Testis (tissue), 2 donors: ENCODE measurements at regions not wholly inside any gene's neighbourhood (a gene's known extent, or its start where the extent isn't known, plus 50 kb on each side); places are given as distances from the start of the nearest gene placed in this dataset.

Source experiments
- POLR2A ChIP-seq: fragments of 450-650 bp; IDR thresholded peaks from one replicate; pipeline ENCODE4 v1.6.1; 2017; ENCODE audit warnings: antibody characterized with exemption, mild to moderate bottlenecking, moderate library complexity
- TF ChIP-seq, protein P1 (sequence below), 3 experiments: fragments of 450-650 bp in 2 of 3; fragments of 200-600 bp in 1 of 3; sonication (generic) in 1 of 3; IDR thresholded peaks; one replicate each; pipeline ENCODE4 v1.5.1; 2016 to 2019; ENCODE audit warnings: antibody characterized with exemption in 3 of 3, mild to moderate bottlenecking in 2 of 3, moderate library complexity in 1 of 3

DNA sequence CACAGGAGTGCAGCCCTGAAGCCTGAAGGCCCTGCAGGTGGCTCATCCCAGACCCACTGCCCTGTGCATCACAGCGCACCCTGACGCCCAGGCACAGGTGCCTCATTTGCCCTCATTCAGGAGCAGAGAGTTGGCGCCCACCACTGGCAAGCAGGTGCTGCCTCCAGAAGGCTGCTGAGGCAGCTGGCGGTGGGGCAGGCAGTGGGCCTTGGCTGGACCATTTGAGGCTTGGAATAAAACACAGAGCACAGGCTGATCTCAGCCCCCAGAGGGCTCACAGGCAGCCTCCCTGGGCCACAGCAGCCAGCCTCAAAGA, 1151.9 kb downstream of the BRD1 start:
- TF ChIP-seq, protein P1, sequence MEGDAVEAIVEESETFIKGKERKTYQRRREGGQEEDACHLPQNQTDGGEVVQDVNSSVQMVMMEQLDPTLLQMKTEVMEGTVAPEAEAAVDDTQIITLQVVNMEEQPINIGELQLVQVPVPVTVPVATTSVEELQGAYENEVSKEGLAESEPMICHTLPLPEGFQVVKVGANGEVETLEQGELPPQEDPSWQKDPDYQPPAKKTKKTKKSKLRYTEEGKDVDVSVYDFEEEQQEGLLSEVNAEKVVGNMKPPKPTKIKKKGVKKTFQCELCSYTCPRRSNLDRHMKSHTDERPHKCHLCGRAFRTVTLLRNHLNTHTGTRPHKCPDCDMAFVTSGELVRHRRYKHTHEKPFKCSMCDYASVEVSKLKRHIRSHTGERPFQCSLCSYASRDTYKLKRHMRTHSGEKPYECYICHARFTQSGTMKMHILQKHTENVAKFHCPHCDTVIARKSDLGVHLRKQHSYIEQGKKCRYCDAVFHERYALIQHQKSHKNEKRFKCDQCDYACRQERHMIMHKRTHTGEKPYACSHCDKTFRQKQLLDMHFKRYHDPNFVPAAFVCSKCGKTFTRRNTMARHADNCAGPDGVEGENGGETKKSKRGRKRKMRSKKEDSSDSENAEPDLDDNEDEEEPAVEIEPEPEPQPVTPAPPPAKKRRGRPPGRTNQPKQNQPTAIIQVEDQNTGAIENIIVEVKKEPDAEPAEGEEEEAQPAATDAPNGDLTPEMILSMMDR (IDR thresholded peaks at IDR 0.05) = no peak
- TF ChIP-seq POLR2A = no peak
